IPS-18a (cell line): ENCODE measurements at regions not wholly inside any gene's neighbourhood (a gene's known extent, or its start where the extent isn't known, plus 50 kb on each side); places are given as distances from the start of the nearest gene placed in this dataset.
"Not testable (repeated sequence)": the region's sequence is repeated elsewhere in the genome, so short reads cannot be mapped to it uniquely, and the experiment has no call there.

Experiments
- H3K27ac ChIP-seq: one replicate; pipeline ENCODE4 v1.5.1; 2013; ENCODE audit warnings: low read length
- H3K27me3 ChIP-seq: one replicate; pipeline ENCODE4 v1.6.1; 2013; ENCODE audit warnings: mild to moderate bottlenecking, low read length; ENCODE audit not compliant: control insufficient read depth, insufficient read depth
- H3K36me3 ChIP-seq: one replicate; pipeline ENCODE4 v1.6.1; 2013; ENCODE audit warnings: low read depth, low read length; ENCODE audit not compliant: control insufficient read depth
- H3K4me1 ChIP-seq: one replicate; pipeline ENCODE4 v1.6.1; 2013; ENCODE audit warnings: low read depth, low read length; ENCODE audit not compliant: control insufficient read depth
- H3K4me3 ChIP-seq: one replicate; pipeline ENCODE4 v1.5.1; 2013; ENCODE audit warnings: low read length
- H3K9ac ChIP-seq: one replicate; pipeline ENCODE4 v1.6.1; 2013; ENCODE audit warnings: mild to moderate bottlenecking, low read length, moderate library complexity
- H3K9me3 ChIP-seq: one replicate; pipeline ENCODE4 v1.6.1; 2013; ENCODE audit warnings: low read depth, low read length; ENCODE audit not compliant: control insufficient read depth

GRCh38 chr13:67383109-67383757 lies 153.1 kb upstream of the PCDH9 start:
- not testable (repeated sequence) for H3K4me1 ChIP-seq, H3K27me3 ChIP-seq, H3K9ac ChIP-seq, H3K9me3 ChIP-seq, H3K27ac ChIP-seq, H3K36me3 ChIP-seq, H3K4me3 ChIP-seq

- Histone ChIP-seq H3K27ac (no peak overlapping the region), H3K27me3 (no peaks in the 10 kb centered on the region), H3K9ac (no peak overlapping the region), H3K4me3 (no peak overlapping the region), H3K4me1 (peaks cover 4% of the 10 kb centered on the region), H3K9me3 (no peaks in the 10 kb centered on the region), H3K36me3 (no peaks in the 10 kb centered on the region)
Measured at GRCh38 chr13:67377919-67378318, 147.8 kb upstream of the PCDH9 start.

DNA sequence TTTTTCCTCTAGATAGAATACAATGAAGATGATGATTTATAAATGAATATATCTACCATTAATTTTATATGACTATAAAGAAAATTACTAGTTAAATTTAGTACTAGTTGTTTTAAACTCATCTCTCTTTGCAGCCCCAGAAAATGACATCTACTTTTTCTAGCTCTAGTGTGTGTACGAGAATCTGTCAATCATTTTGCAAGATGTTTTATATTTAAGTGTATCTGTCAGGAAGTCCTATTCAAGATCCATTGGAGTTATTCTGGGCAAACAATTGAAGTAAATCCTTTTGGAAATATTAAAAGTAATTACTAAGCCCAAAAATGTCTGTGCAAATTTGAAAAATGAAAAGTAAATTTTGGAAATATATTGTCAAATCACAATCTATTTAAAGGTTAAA lies 144.3 kb upstream of the PCDH9 start:
- peaks cover 13% of the 10 kb centered on the region for H3K4me1 ChIP-seq
- H3K4me3 ChIP-seq: no peak overlapping the region
- H3K9me3 ChIP-seq: no peaks in the 10 kb centered on the region
- no peaks in the 10 kb centered on the region for H3K27me3 ChIP-seq
- H3K9ac ChIP-seq: no peak overlapping the region
- no peak overlapping the region for H3K27ac ChIP-seq
- no peaks in the 10 kb centered on the region for H3K36me3 ChIP-seq

DNA sequence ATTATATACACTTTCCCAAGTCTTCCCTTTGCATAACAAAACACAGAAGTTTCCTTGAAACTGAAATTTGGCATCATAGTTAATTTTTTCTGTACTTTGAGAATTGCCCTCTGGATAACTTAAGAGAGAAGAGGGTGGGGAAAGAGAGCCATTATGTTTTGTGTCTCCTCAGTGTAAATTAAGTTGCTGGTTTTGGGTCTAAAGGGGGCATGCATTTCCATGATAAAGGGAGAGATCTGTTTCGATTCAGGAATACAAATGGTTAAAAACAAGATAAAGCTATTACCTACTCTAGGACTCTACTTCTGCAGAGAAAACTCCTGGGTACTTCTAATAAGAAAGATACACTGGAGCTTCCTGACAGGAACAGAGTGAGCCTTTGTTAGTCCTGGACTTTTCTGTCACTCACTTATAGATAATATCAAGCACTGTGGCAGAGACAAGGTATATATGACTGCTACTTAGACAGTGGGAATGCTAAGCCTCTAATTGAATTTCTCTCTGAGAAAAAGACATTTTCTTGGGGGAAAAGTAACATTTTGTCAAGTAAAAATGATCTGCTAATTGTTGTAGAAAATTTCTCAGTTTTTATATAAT lies 142.8 kb upstream of the PCDH9 start:
- no peaks in the 10 kb centered on the region for H3K9me3 ChIP-seq
- no peak overlapping the region for H3K4me3 ChIP-seq
- no peak overlapping the region for H3K27ac ChIP-seq
- H3K27me3 ChIP-seq: no peaks in the 10 kb centered on the region
- H3K9ac ChIP-seq: no peak overlapping the region
- peaks cover 13% of the 10 kb centered on the region for H3K4me1 ChIP-seq
- no peaks in the 10 kb centered on the region for H3K36me3 ChIP-seq

GRCh38 chr13:67369895-67370660 lies 139.9 kb upstream of the PCDH9 start:
- no peak overlapping the region for H3K27ac ChIP-seq
- no peak overlapping the region for H3K9ac ChIP-seq
- no peaks in the 10 kb centered on the region for H3K9me3 ChIP-seq
- peaks cover 13% of the 10 kb centered on the region for H3K4me1 ChIP-seq
- no peaks in the 10 kb centered on the region for H3K27me3 ChIP-seq
- H3K4me3 ChIP-seq: no peak overlapping the region
- no peaks in the 10 kb centered on the region for H3K36me3 ChIP-seq

DNA sequence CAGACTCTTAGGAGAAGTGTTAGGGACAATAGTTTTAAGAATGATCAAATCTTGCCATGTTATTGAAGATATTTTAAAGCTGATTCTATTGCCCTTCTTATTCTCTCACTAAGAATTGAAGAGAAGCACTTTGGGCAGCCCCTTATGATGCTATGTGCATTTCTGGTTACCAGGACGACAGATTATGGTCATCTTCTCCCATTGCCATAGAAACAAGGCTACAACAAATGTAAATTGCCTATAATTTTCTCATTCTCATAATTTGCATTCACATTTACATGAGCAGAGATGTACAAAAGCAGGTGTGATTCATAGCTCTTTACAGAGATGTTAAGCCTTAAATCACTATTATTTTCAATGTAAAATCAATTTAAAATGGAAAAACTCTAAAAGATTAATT lies 137.3 kb upstream of the PCDH9 start:
- H3K27me3 ChIP-seq: no peaks in the 10 kb centered on the region
- H3K9ac ChIP-seq: no peak overlapping the region
- no peaks in the 10 kb centered on the region for H3K36me3 ChIP-seq
- peaks cover 3% of the 10 kb centered on the region for H3K4me1 ChIP-seq
- no peaks in the 10 kb centered on the region for H3K9me3 ChIP-seq
- no peak overlapping the region for H3K4me3 ChIP-seq
- H3K27ac ChIP-seq: no peak overlapping the region

GRCh38 chr13:67366533-67366932 lies 136.4 kb upstream of the PCDH9 start:
- Histone ChIP-seq H3K4me3 (no peak overlapping the region), H3K4me1 (no peaks in the 10 kb centered on the region), H3K27me3 (no peaks in the 10 kb centered on the region), H3K9me3 (no peaks in the 10 kb centered on the region), H3K27ac (no peak overlapping the region), H3K9ac (no peak overlapping the region), H3K36me3 (no peaks in the 10 kb centered on the region)

- Histone ChIP-seq H3K27me3 (no peaks in the 10 kb centered on the region), H3K4me1 (no peaks in the 10 kb centered on the region), H3K36me3 (no peaks in the 10 kb centered on the region)
Measured at GRCh38 chr13:67355812-67356476, 125.8 kb upstream of the PCDH9 start.

GRCh38 chr13:67353941-67354340 lies 123.8 kb upstream of the PCDH9 start:
- no peaks in the 10 kb centered on the region for H3K36me3 ChIP-seq
- H3K27ac ChIP-seq: no peak overlapping the region
- no peaks in the 10 kb centered on the region for H3K9me3 ChIP-seq
- H3K4me1 ChIP-seq: no peaks in the 10 kb centered on the region
- H3K9ac ChIP-seq: no peak overlapping the region
- no peaks in the 10 kb centered on the region for H3K27me3 ChIP-seq
- H3K4me3 ChIP-seq: no peak overlapping the region

More at GRCh38 chr13:67355812-67356476, 125.8 kb upstream of the PCDH9 start:
- H3K9ac ChIP-seq: no peak overlapping the region
- H3K9me3 ChIP-seq: no peaks in the 10 kb centered on the region
- no peak overlapping the region for H3K4me3 ChIP-seq
- H3K27ac ChIP-seq: no peak overlapping the region

DNA sequence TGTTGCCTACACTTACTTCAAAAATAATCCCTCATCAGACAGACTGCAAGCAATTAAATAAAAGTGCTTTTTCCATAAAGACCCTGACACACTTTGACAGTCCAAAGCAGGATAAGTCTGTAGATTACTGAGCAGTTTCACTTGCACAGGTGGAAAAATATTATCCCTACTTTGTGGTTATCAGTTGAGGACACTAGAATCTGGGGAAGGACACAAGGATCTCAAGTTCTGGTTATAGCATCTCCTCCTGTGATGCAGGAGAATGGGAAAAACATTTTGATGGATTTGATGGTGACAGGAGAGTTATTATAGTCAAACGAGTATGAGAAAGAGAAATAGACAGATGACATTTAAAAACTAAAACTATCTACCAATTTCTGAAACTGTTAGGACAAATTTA lies 122.9 kb upstream of the PCDH9 start:
- no peaks in the 10 kb centered on the region for H3K36me3 ChIP-seq
- no peak overlapping the region for H3K27ac ChIP-seq
- H3K27me3 ChIP-seq: no peaks in the 10 kb centered on the region
- no peak overlapping the region for H3K9ac ChIP-seq
- no peaks in the 10 kb centered on the region for H3K9me3 ChIP-seq
- H3K4me1 ChIP-seq: no peaks in the 10 kb centered on the region
- no peak overlapping the region for H3K4me3 ChIP-seq

DNA sequence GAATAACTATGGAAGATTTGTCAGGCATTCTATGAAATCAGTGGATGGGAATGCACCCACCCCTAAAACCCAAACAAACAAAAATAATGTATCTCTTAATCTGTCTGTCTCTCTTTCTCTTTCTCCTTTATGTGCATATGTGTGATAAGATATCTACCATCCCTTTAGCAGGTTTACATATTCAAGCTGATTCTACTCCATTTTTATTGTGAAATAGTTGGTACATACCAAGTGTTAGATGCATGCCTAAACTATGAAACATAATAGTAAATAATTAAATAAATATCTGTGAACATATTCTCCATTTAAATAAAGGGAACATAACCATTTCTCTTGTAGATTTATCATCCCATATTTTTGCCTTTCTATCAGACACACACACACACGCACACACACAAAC lies 121.8 kb upstream of the PCDH9 start:
- H3K27ac ChIP-seq: no peak overlapping the region
- H3K9ac ChIP-seq: no peak overlapping the region
- H3K4me1 ChIP-seq: no peaks in the 10 kb centered on the region
- no peak overlapping the region for H3K4me3 ChIP-seq
- H3K27me3 ChIP-seq: no peaks in the 10 kb centered on the region
- H3K36me3 ChIP-seq: no peaks in the 10 kb centered on the region
- no peaks in the 10 kb centered on the region for H3K9me3 ChIP-seq
